ENCODE measurements at regions not wholly inside any gene's neighbourhood (a gene's known extent, or its start where the extent isn't known, plus 50 kb on each side); places are given as distances from the start of the nearest gene placed in this dataset.

GRCh38 chr12:97748298-97748697 lies 285.7 kb downstream of the RMST start:
- in situ Hi-C loops (cut with MboI; ENCODE audit: low pct_unique_long_range_greater_than_20kb, low sequenced_read_pairs, unreplicated experiment), result no loop called here
- DNase-seq (ENCODE audit: low spot score), result no peak
- no peak for TF ChIP-seq CTCF (IDR thresholded peaks at IDR 0.05; ENCODE audit: extremely low read depth, insufficient read depth, missing control alignments)

GRCh38 chr12:97751704-97752103 lies 289.1 kb downstream of the RMST start:
- in situ Hi-C loops (cut with MboI; ENCODE audit: low pct_unique_long_range_greater_than_20kb, low sequenced_read_pairs, unreplicated experiment), result no loop called here
- TF ChIP-seq CTCF (IDR thresholded peaks at IDR 0.05; ENCODE audit: extremely low read depth, insufficient read depth, missing control alignments), result no peak
- no peak for DNase-seq (ENCODE audit: low spot score)

- TF ChIP-seq CTCF (IDR thresholded peaks at IDR 0.05; ENCODE audit: extremely low read depth, insufficient read depth, missing control alignments), result no peak
- in situ Hi-C loops (cut with MboI; ENCODE audit: low pct_unique_long_range_greater_than_20kb, low sequenced_read_pairs, unreplicated experiment), result no loop called here
- DNase-seq (ENCODE audit: low spot score), result no peak
Observed at GRCh38 chr12:97752129-97752528, 289.5 kb downstream of the RMST start.

GRCh38 chr12:97753332-97753731 lies 290.7 kb downstream of the RMST start:
- DNase-seq (ENCODE audit: low spot score), result no peak
- TF ChIP-seq CTCF (IDR thresholded peaks at IDR 0.05; ENCODE audit: extremely low read depth, insufficient read depth, missing control alignments), result no peak
- in situ Hi-C loops (cut with MboI; ENCODE audit: low pct_unique_long_range_greater_than_20kb, low sequenced_read_pairs, unreplicated experiment), result no loop called here

- in situ Hi-C loops (cut with MboI; ENCODE audit: low pct_unique_long_range_greater_than_20kb, low sequenced_read_pairs, unreplicated experiment), result no loop called here
Observed at GRCh38 chr12:97754306-97754705, 291.7 kb downstream of the RMST start.

GRCh38 chr12:97756066-97756666 lies 293.6 kb downstream of the RMST start:
- no peak for TF ChIP-seq CTCF (IDR thresholded peaks at IDR 0.05; ENCODE audit: extremely low read depth, insufficient read depth, missing control alignments)
- in situ Hi-C loops (cut with MboI; ENCODE audit: low pct_unique_long_range_greater_than_20kb, low sequenced_read_pairs, unreplicated experiment), result no loop called here

More at GRCh38 chr12:97754306-97754705, 291.7 kb downstream of the RMST start:
- no peak for TF ChIP-seq CTCF (IDR thresholded peaks at IDR 0.05; ENCODE audit: extremely low read depth, insufficient read depth, missing control alignments)
- DNase-seq (ENCODE audit: low spot score), result no peak

More at GRCh38 chr12:97756066-97756666, 293.6 kb downstream of the RMST start:
- no peak for DNase-seq (ENCODE audit: low spot score)

Data from GM13977 (cell line).